Spleen (tissue), 11 donors: ENCODE measurements at regions not wholly inside any gene's neighbourhood (a gene's known extent, or its start where the extent isn't known, plus 50 kb on each side); places are given as distances from the start of the nearest gene placed in this dataset.

Experiments
- DNase-seq: peaks from one replicate; pipeline ENCODE4 v3.0.0-alpha.2; 2020
- H3K27ac ChIP-seq, 8 donors: fragments of 200-600 bp; sonication (generic) in 7 of 8; 1 replicate in 4 of 8; 2 replicates in 4 of 8; pipeline versions ENCODE4 v1.5.0 to v1.8.0; 2016 to 2021; ENCODE audit warnings: inconsistent platforms in 4 of 8, mild to moderate bottlenecking in 4 of 8, moderate library complexity in 1 of 8
- H3K27me3 ChIP-seq, 7 donors: fragments of 200-600 bp; sonication (generic) in 6 of 7; replicated peaks in 1 of 7; 1 replicate in 4 of 7; 2 replicates in 3 of 7; pipeline versions ENCODE4 v1.5.0 to v1.8.0; 2016 to 2021; ENCODE audit warnings: inconsistent platforms in 3 of 7, mild to moderate bottlenecking in 1 of 7
- H3K36me3 ChIP-seq, 6 donors: fragments of 200-600 bp; sonication (generic) in 5 of 6; 1 replicate in 4 of 6; 2 replicates in 2 of 6; pipeline versions ENCODE4 v1.5.0 to v1.8.0; 2016 to 2021; ENCODE audit warnings: inconsistent platforms in 2 of 6
- H3K4me1 ChIP-seq, 6 donors: fragments of 200-600 bp; sonication (generic) in 5 of 6; 1 replicate in 3 of 6; 2 replicates in 3 of 6; pipeline versions ENCODE4 v1.5.0 to v1.8.0; 2016 to 2021; ENCODE audit warnings: inconsistent platforms in 3 of 6
- H3K4me3 ChIP-seq, 8 donors: fragments of 200-600 bp; sonication (generic) in 7 of 8; 1 replicate in 4 of 8; 2 replicates in 4 of 8; pipeline versions ENCODE4 v1.5.0 to v1.8.0; 2016 to 2021; ENCODE audit warnings: inconsistent platforms in 4 of 8, mild to moderate bottlenecking in 4 of 8, moderate library complexity in 2 of 8
- H3K9me3 ChIP-seq, 8 donors: fragments of 200-600 bp; sonication (generic) in 7 of 8; 1 replicate in 4 of 8; 2 replicates in 4 of 8; pipeline versions ENCODE4 v1.5.0 to v1.8.0; 2016 to 2021; ENCODE audit warnings: inconsistent platforms in 4 of 8
- CTCF ChIP-seq, 11 experiments: fragments of 200-600 bp in 7 of 11; fragments of 450-650 bp in 4 of 11; sonication (generic) in 4 of 11; IDR thresholded peaks in 8 of 11; conservative IDR thresholded peaks in 3 of 11; 1 replicate in 7 of 11; 2 replicates in 4 of 11; pipeline versions ENCODE4 v1.4.0 to v1.8.0; 2016 to 2021; ENCODE audit warnings: antibody characterized with exemption in 11 of 11, inconsistent platforms in 4 of 11, mild to moderate bottlenecking in 1 of 11
- POLR2A ChIP-seq, 3 donors: fragments of 450-650 bp; IDR thresholded peaks; one replicate each; pipeline ENCODE4 v1.5.1; 2017; ENCODE audit warnings: antibody characterized with exemption in 3 of 3, mild to moderate bottlenecking in 1 of 3
- POLR2AphosphoS5 ChIP-seq, 3 donors: sonication (generic); formaldehyde crosslinking; IDR thresholded peaks; one replicate each; pipeline ENCODE4 v1.5.1; 2017; ENCODE audit warnings: antibody characterized with exemption in 3 of 3
- whole genome bisulfite sequencing, 5 donors: extraction: QIAGEN DNeasy Blood & Tissue Kit in 3 of 5; methylation state at CpG; one replicate each; pipeline versions ENCODE4 v1.1.5 to v1.1.7; 2013 to 2018; 5-methylcytosine and 5-hydroxymethylcytosine counted together
- intact Hi-C: fragments of 100-400 bp; cut with DNase I; formaldehyde crosslinking; loops from one replicate; pipeline ENCODE4 v1.15.0; 2023; ENCODE audit warnings: low total_unique reads
- donor health status: healthy with polysubstance abuse.
- donor health status: DM: no; HTN: no; CAD: no; lungs with moderate emphysema.
- donor health status: DM: no; HTN: no; CAD: no.
- donor health status: Bipolar disorder and iron deficiency.
- donor health status: healthy.
- donor health status: DM: no; HTN: no; CAD: no.
- donor health status: DM: yes; HTN: yes; CAD: no.

GRCh38 chr6:106035655-106036054 is 50.5 kb upstream of the PRDM1 start:
- Histone ChIP-seq H3K36me3 (no peaks in the 10 kb centered on the region), H3K27me3 (no peaks in the 10 kb centered on the region), H3K9me3 (peaks cover 0 to 34% (median 15%) of the 10 kb centered on the region in 8 donors), H3K4me3 (no peak overlapping the region), H3K27ac (no peak overlapping the region), H3K4me1 (no peaks in the 10 kb centered on the region)
- DNase-seq = no peak
- TF ChIP-seq POLR2AphosphoS5 (IDR thresholded peaks at IDR 0.05) = no peak
- TF ChIP-seq CTCF (IDR thresholded peaks at IDR 0.05 in 8 of 11, conservative IDR thresholded peaks at IDR 0.05 in 3 of 11) = no peak
- no peak for TF ChIP-seq POLR2A (IDR thresholded peaks at IDR 0.05)
- 87 to 100% (median 95%) methylated on average over 2 of the region's 2 CpGs for WGBS, 5 donors
- intact Hi-C loops = no loop called here

GRCh38 chr6:106033806-106034205 is 52.3 kb upstream of the PRDM1 start:
- WGBS, 5 donors = 60 to 94% (median 93%) methylated on average over 2 of the region's 2 CpGs
- intact Hi-C loops = no loop called here
- no peak overlapping the region for H3K27ac ChIP-seq
- no peak for TF ChIP-seq POLR2A (IDR thresholded peaks at IDR 0.05)
- no peak for TF ChIP-seq CTCF (IDR thresholded peaks at IDR 0.05 in 8 of 11, conservative IDR thresholded peaks at IDR 0.05 in 3 of 11)
- no peak for TF ChIP-seq POLR2AphosphoS5 (IDR thresholded peaks at IDR 0.05)
- no peak overlapping the region for H3K4me3 ChIP-seq
- no peaks in the 10 kb centered on the region for H3K27me3 ChIP-seq
- no peaks in the 10 kb centered on the region for H3K4me1 ChIP-seq
- H3K9me3 ChIP-seq = peaks cover 0 to 34% (median 15%) of the 10 kb centered on the region in 8 donors
- H3K36me3 ChIP-seq = no peaks in the 10 kb centered on the region
- no peak for DNase-seq

- DNase-seq = no peak
These were observed 58.4 kb upstream of the PRDM1 start for GRCh38 chr6:106027758-106028157.

More at GRCh38 chr6:106027758-106028157, 58.4 kb upstream of the PRDM1 start:
- Histone ChIP-seq H3K9me3 (no peaks in the 10 kb centered on the region), H3K36me3 (no peaks in the 10 kb centered on the region), H3K27me3 (peaks cover 0 to 11% (median 0%) of the 10 kb centered on the region in 7 donors), H3K27ac (no peak overlapping the region), H3K4me3 (no peak overlapping the region), H3K4me1 (peaks cover 0 to 9% (median 0%) of the 10 kb centered on the region in 6 donors)
- intact Hi-C loops = no loop called here
- TF ChIP-seq CTCF (IDR thresholded peaks at IDR 0.05 in 8 of 11, conservative IDR thresholded peaks at IDR 0.05 in 3 of 11) = no peak
- TF ChIP-seq POLR2AphosphoS5 (IDR thresholded peaks at IDR 0.05) = no peak
- no peak for TF ChIP-seq POLR2A (IDR thresholded peaks at IDR 0.05)
